GM19099 (cell line): ENCODE measurements at regions not wholly inside any gene's neighbourhood (a gene's known extent, or its start where the extent isn't known, plus 50 kb on each side); places are given as distances from the start of the nearest gene placed in this dataset.

Experiments used
- POLR2A ChIP-seq: IDR thresholded peaks from 3 replicates; pipeline ENCODE4 v1.6.1; 2011; ENCODE audit warnings: low read depth; ENCODE audit not compliant: insufficient read length; ENCODE audit errors: extremely low read depth

GRCh38 chr10:53682458-53682857 is 909.9 kb upstream of the MBL2 start:
- no peak for TF ChIP-seq POLR2A

- TF ChIP-seq POLR2A = no peak
Measured at GRCh38 chr10:53679666-53680065, 907.1 kb upstream of the MBL2 start.

- TF ChIP-seq POLR2A = no peak
Measured at GRCh38 chr10:53675177-53675576, 902.6 kb upstream of the MBL2 start.

- no peak for TF ChIP-seq POLR2A
Measured at GRCh38 chr10:53667063-53667462, 894.5 kb upstream of the MBL2 start.

- TF ChIP-seq POLR2A = no peak
Measured at GRCh38 chr10:53664282-53665019, 891.9 kb upstream of the MBL2 start.

- TF ChIP-seq POLR2A = no peak
Measured at GRCh38 chr10:53650794-53651193, 878.2 kb upstream of the MBL2 start.

GRCh38 chr10:53646525-53646924 is 873.9 kb upstream of the MBL2 start:
- TF ChIP-seq POLR2A = no peak

- no peak for TF ChIP-seq POLR2A
Measured at GRCh38 chr10:53645951-53646350, 873.4 kb upstream of the MBL2 start.

- TF ChIP-seq POLR2A = no peak
Measured at GRCh38 chr10:53638006-53638405, 865.4 kb upstream of the MBL2 start.

- TF ChIP-seq POLR2A = no peak
Measured at GRCh38 chr10:53624722-53625121, 852.1 kb upstream of the MBL2 start.

GRCh38 chr10:53622201-53622600 is 849.6 kb upstream of the MBL2 start:
- no peak for TF ChIP-seq POLR2A

- TF ChIP-seq POLR2A = no peak
Measured at GRCh38 chr10:53619671-53620070, 847.1 kb upstream of the MBL2 start.

- no peak for TF ChIP-seq POLR2A
Measured at GRCh38 chr10:53607691-53608090, 835.1 kb upstream of the MBL2 start.

GRCh38 chr10:53606981-53607380 is 834.4 kb upstream of the MBL2 start:
- TF ChIP-seq POLR2A = no peak

GRCh38 chr10:53601260-53601875 is 828.8 kb upstream of the MBL2 start:
- no peak for TF ChIP-seq POLR2A

- no peak for TF ChIP-seq POLR2A
Measured at GRCh38 chr10:53598914-53599313, 826.3 kb upstream of the MBL2 start.
